ENCODE measurements at regions not wholly inside any gene's neighbourhood (a gene's known extent, or its start where the extent isn't known, plus 50 kb on each side); places are given as distances from the start of the nearest gene placed in this dataset.
A peak's percentile ranks its signal among the peaks of the same experiment; 100 is the strongest.

DNA sequence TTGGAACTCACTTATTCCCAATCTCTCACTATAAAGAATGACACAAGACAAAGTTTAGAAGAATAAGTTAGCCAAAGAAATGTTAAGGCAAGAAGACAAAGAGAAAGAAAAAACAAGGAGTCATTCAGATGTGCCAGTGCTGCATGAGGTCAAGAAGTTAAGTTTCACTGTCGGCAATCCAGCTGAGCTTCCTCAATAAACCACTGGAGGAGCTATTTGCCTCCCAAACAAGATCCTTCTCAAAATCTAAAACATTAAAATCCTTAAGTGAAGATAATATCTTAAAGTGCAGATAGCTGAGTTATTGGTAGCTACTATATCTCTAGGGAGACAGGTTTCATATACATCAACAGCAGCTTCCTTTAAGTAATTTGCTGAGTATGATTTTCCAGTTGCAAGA lies 512.3 kb downstream of the HDGFL1 start:
- TF ChIP-seq, protein P1, sequence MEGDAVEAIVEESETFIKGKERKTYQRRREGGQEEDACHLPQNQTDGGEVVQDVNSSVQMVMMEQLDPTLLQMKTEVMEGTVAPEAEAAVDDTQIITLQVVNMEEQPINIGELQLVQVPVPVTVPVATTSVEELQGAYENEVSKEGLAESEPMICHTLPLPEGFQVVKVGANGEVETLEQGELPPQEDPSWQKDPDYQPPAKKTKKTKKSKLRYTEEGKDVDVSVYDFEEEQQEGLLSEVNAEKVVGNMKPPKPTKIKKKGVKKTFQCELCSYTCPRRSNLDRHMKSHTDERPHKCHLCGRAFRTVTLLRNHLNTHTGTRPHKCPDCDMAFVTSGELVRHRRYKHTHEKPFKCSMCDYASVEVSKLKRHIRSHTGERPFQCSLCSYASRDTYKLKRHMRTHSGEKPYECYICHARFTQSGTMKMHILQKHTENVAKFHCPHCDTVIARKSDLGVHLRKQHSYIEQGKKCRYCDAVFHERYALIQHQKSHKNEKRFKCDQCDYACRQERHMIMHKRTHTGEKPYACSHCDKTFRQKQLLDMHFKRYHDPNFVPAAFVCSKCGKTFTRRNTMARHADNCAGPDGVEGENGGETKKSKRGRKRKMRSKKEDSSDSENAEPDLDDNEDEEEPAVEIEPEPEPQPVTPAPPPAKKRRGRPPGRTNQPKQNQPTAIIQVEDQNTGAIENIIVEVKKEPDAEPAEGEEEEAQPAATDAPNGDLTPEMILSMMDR (IDR thresholded peaks at IDR 0.05) = peak; percentile 49
- no peak for TF ChIP-seq EZH2 (IDR thresholded peaks at IDR 0.05)

Measured in neural progenitor cell (in vitro differentiated cells).